Uterus (tissue), 2 donors: ENCODE measurements at regions not wholly inside any gene's neighbourhood (a gene's known extent, or its start where the extent isn't known, plus 50 kb on each side); places are given as distances from the start of the nearest gene placed in this dataset.

Experiments
- CTCF ChIP-seq, 4 experiments: fragments of 200-600 bp in 2 of 4; fragments of 450-650 bp in 2 of 4; sonication (generic) in 2 of 4; IDR thresholded peaks; one replicate each; pipeline ENCODE4 v1.5.1; 2016 to 2019; ENCODE audit warnings: antibody characterized with exemption in 4 of 4, mild to moderate bottlenecking in 2 of 4, moderate library complexity in 1 of 4
- POLR2A ChIP-seq, 2 donors: fragments of 450-650 bp; IDR thresholded peaks; one replicate each; pipeline ENCODE4 v1.6.1; 2016; ENCODE audit warnings: antibody characterized with exemption in 2 of 2, mild to moderate bottlenecking in 1 of 2, moderate library complexity in 1 of 2

GRCh38 chr5:1965925-1966324 lies 83.2 kb upstream of the IRX4 start:
- TF ChIP-seq CTCF (IDR thresholded peaks at IDR 0.05): no peak
- TF ChIP-seq POLR2A (IDR thresholded peaks at IDR 0.05): no peak
